ENCODE measurements at regions not wholly inside any gene's neighbourhood (a gene's known extent, or its start where the extent isn't known, plus 50 kb on each side); places are given as distances from the start of the nearest gene placed in this dataset.

DNA sequence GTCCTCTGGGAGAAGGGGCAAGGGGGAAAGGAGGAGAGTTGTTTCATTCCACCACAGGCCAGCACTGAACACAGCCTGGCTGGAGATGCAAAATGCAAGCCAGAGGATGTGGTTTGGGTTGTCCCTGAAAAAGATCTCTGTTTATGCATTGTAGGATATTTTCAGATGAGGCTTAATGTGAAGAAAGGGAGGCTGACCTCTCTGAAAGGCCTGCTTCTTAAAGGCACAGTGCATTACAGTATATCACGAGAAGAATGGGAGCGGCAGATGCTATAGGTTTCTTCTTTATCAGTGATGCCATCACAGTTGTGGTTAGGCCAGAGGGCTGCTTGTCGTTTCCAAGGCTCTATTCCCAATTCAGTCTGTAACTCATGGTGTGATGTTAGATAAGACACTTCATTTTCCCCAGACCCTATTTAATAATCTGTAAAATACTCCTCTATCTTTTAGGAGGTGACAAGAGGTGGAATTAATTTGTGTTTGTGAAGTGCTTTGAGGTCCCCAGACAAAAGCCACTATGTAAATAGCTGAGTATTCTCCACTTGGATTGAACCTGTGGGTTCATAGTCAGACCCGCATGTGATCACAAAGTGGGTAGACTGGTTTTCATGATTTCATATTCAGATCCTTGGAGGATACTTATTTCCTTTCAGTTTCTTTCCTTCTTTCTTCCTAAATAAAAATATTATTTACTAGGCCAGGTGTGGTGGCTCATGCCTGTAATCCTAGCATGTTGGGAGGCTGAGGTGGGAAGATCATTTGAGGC, 76.5 kb upstream of the WDR26 start:
- TF ChIP-seq, protein P1, sequence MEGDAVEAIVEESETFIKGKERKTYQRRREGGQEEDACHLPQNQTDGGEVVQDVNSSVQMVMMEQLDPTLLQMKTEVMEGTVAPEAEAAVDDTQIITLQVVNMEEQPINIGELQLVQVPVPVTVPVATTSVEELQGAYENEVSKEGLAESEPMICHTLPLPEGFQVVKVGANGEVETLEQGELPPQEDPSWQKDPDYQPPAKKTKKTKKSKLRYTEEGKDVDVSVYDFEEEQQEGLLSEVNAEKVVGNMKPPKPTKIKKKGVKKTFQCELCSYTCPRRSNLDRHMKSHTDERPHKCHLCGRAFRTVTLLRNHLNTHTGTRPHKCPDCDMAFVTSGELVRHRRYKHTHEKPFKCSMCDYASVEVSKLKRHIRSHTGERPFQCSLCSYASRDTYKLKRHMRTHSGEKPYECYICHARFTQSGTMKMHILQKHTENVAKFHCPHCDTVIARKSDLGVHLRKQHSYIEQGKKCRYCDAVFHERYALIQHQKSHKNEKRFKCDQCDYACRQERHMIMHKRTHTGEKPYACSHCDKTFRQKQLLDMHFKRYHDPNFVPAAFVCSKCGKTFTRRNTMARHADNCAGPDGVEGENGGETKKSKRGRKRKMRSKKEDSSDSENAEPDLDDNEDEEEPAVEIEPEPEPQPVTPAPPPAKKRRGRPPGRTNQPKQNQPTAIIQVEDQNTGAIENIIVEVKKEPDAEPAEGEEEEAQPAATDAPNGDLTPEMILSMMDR (IDR thresholded peaks at IDR 0.05) = no peak
- TF ChIP-seq POLR2A (IDR thresholded peaks at IDR 0.05) = no peak

Data from body of pancreas (tissue), 4 donors.